RWPE1 (cell line): ENCODE measurements at regions not wholly inside any gene's neighbourhood (a gene's known extent, or its start where the extent isn't known, plus 50 kb on each side); places are given as distances from the start of the nearest gene placed in this dataset.

Source experiments
- CTCF ChIA-PET: fragments of 350-600 bp; sonication (Branson Sonifier 250); formaldehyde crosslinking; extraction: SDS; loops from one replicate; lab custom pipeline; 2021; lab: Yijun Ruan, JAX
- POLR2A ChIA-PET: fragments of 400-600 bp; formaldehyde crosslinking; extraction: SDS; loops from one replicate; lab custom pipeline; 2020; ENCODE audit warnings: antibody characterized with exemption; ENCODE audit not compliant: low non-redundant PET; lab: Yijun Ruan, JAX
- DNase-seq: peaks from one replicate; pipeline ENCODE4 v3.0.0; 2012; ENCODE audit warnings: low spot score
- H3K27ac ChIP-seq: fragments of 450-650 bp; 2 replicates; pipeline ENCODE4 v1.5.1; 2017
- TF ChIP-seq, protein P1 (sequence below): fragments of 450-650 bp; conservative IDR thresholded peaks from 2 replicates; pipeline ENCODE4 v1.5.1; 2017; ENCODE audit warnings: low read depth, mild to moderate bottlenecking

DNA sequence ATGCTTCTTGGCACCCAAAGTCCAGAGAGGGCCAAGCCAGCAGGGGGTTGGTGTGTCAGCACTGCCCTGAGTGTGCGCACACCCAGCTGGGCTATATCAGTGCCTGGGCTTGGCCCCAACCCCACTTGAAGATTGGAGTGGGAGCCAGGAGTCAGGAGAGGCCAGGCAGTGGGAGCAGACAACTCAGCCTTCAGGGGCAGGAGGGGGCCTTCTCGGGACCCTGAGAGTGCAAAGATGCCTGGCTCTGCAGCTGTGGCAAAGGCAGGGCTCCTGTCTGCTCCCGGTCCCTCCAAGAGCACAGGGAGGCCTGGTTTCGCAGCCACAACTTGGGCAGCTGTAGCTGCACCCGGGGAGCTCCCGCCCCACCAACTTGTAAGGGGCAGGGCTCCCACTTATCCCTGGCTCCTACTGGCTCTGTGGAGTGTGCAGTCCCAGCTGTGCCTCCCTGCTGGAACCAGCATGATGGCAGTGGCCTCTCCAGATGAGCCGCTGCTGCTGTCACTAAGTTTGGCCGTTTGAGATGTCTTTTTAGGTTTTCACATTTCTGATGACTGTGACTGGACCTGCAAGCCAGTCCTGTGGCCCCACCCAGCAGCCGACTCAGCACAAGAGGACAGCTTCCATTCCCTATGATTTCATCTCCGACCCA is 148.8 kb upstream of the HS6ST1 start:
- TF ChIP-seq, protein P1, sequence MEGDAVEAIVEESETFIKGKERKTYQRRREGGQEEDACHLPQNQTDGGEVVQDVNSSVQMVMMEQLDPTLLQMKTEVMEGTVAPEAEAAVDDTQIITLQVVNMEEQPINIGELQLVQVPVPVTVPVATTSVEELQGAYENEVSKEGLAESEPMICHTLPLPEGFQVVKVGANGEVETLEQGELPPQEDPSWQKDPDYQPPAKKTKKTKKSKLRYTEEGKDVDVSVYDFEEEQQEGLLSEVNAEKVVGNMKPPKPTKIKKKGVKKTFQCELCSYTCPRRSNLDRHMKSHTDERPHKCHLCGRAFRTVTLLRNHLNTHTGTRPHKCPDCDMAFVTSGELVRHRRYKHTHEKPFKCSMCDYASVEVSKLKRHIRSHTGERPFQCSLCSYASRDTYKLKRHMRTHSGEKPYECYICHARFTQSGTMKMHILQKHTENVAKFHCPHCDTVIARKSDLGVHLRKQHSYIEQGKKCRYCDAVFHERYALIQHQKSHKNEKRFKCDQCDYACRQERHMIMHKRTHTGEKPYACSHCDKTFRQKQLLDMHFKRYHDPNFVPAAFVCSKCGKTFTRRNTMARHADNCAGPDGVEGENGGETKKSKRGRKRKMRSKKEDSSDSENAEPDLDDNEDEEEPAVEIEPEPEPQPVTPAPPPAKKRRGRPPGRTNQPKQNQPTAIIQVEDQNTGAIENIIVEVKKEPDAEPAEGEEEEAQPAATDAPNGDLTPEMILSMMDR = no peak
- no peak overlapping the region; the same call in 1 of the 2 replicates for H3K27ac ChIP-seq
- ChIA-PET POLR2A (interaction anchor here (0.5 kb wide), 1 partner anchor 94 kb away, joined by 3 read pairs; no protein-coding TSS in a partner anchor), CTCF (no interaction called here)
- DNase-seq = no peak

DNA sequence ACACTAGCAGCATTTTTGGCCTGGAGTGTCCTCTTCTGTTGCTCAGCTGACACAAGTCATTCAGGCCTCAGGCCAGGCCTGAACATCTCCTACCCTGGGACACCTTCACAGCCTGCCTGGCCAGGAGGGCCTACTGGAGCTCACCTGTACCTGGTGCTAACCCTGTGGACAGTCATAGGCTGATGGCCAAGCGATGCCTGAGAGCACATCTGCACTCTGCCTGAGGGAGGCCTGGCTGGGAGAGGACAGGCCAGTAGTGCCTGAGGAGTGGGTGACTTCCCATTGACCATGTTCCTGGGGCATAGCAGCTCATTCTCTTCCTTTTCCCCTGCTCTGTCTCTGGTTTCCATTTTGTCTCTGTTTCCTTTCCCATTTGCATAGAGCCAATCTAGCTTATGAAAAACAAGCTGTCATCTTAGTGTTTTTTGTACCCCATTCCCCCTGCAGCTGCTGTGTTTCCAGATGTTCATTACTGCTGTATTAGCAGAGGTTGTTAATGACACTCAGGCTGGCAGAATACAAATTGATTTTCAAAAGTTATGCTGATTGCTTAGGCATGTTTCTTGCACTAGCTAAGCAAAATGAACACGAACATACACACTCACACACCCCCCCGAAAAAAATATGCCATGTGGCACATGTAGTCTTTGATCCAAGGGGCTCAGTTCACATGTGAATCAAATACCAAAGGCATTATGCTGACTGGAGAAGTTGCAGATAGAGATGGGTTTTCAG is 149.7 kb upstream of the HS6ST1 start:
- TF ChIP-seq, protein P1 = no peak
- no peak overlapping the region for H3K27ac ChIP-seq
- no peak for DNase-seq
- POLR2A ChIA-PET = no interaction called here
- CTCF ChIA-PET = no interaction called here

DNA sequence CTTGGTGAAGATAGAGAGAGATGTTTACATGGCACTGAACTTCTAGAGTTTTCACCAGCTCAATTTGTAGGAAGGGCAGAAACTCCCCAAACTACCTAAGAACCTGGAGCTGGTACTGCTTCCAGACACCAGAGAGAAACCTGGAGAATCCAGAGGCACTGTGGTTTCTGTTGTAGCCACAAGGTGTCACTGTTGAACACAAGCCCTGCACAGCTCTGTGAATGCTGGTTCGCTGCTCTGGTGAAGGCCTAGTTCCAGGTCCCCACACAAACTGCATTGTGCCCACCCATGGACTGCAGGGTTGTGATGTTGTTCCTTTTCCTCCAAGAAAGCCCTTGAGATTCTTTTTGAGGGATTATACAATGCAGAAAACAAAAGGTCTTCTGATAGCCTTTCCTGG is 150.5 kb upstream of the HS6ST1 start:
- POLR2A ChIA-PET = no interaction called here
- DNase-seq = no peak
- CTCF ChIA-PET = interaction anchor here (0.6 kb wide), 1 partner anchor 17 kb away, joined by 3 read pairs; no protein-coding TSS in a partner anchor

DNA sequence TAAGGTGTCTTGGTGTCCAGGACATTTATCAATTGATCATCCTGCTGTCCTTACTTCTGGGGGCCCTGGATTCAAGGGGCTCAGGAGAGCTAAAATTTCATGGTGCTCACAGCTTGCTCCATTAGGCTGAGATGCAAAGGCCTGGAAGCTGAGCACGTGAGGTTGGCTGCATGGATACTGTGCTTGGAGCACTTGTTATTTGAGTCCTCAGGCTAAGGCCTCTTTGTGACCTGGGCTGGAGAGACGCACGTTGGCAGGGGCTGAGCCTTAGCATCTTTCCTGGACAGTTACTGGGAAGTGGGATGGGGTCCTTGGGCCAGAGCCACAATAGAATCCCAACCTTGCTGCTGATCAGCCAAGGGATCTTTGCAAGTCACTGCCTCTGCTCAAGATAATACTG is 151.2 kb upstream of the HS6ST1 start:
- ChIA-PET POLR2A (no interaction called here), CTCF (interaction anchor here (0.6 kb wide), 1 partner anchor 16 kb away, joined by 3 read pairs; no protein-coding TSS in a partner anchor)
- TF ChIP-seq, protein P1 = no peak
- no peak for DNase-seq
- H3K27ac ChIP-seq = no peak overlapping the region

More for the DNA sequence above, 150.5 kb upstream of the HS6ST1 start:
- no peak overlapping the region for H3K27ac ChIP-seq
- TF ChIP-seq, protein P1 = no peak

DNA sequence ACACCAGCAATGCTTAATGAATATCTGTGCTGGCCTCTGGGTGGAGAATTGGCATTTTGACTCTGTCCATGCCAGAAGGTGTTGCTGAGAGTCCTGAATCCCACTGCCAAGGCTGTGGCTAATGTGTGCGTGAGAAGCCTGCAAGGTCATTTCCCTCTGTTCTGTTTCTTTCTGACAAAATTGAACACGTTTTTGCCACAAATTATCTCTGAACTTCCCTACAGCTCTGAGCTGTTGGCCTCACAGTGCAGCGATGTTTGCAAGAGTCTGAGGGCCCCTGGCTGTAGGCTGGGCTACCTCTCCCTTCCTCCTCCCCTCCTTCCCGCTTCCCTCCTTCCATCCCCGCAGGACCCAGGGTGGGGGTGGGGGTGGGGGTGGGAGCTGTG is 154.1 kb upstream of the HS6ST1 start:
- POLR2A ChIA-PET = no interaction called here
- no peak overlapping the region for H3K27ac ChIP-seq
- TF ChIP-seq, protein P1 = no peak
- CTCF ChIA-PET = interaction anchor here (0.6 kb wide), 1 partner anchor 34 kb away, joined by 3 read pairs; no protein-coding TSS in a partner anchor
- DNase-seq = no peak

DNA sequence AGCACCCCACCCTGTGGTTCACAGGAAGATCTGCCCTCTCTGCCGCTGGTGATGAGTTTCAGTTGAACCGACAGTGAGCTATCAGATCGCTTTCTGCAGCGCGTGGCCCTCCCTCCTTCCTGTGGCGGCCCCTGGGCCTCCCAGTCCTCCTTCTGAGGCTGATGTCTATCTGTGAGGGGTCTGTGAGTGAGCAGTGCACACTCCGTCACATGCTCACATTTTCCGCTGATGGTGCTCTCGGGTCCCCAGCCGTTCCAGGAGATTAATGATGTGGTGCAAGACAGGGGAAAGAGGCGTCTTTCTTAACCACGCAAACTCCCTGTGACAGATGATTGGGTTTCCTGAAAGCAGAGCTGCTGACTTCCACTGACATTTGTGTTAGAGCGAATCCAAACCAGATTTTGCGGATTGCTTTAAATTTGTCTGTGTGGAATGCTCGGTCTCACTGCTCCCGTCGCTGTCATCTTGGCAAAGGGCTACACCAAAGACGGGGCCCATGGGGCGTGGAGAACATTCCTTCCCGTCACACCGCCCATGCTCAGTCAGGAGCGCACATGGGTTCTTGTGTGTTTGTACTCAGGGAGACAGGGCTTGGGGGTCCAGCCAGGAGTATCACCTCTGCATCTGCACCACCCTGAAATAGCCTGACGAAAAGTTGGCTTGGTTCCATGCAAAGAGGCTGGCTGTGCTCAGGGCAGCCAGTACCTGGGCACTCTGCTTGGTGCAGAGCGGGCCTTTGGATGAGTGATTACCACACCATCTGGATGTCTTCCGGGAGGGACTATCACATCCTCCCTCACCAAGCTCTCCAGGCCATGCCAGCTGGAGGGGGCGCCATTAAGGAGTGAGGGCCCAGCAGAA is 154.7 kb upstream of the HS6ST1 start:
- DNase-seq = no peak
- no peak overlapping the region for H3K27ac ChIP-seq
- CTCF ChIA-PET = interaction anchor here (0.6 kb wide), 1 partner anchor 35 kb away, joined by 3 read pairs; no protein-coding TSS in a partner anchor
- POLR2A ChIA-PET = no interaction called here
- TF ChIP-seq, protein P1 = no peak
